Thymus (tissue), 11 donors: ENCODE measurements at regions not wholly inside any gene's neighbourhood (a gene's known extent, or its start where the extent isn't known, plus 50 kb on each side); places are given as distances from the start of the nearest gene placed in this dataset.

Experiments
- DNase-seq, 9 donors: peaks; one replicate each; pipeline ENCODE4 v3.0.0-alpha.2; 2013; ENCODE audit warnings: low spot score in 9 of 9, low read depth in 6 of 9, missing footprints in 1 of 9
- H3K27ac ChIP-seq, 2 donors: one replicate each; pipeline ENCODE4 v1.5.1; 2013; ENCODE audit warnings: control low read depth in 1 of 2, low read depth in 1 of 2, low read length in 1 of 2, mild to moderate bottlenecking in 1 of 2, moderate library complexity in 1 of 2
- H3K27me3 ChIP-seq, 2 donors: one replicate each; pipeline ENCODE4 v1.5.1; 2013; ENCODE audit warnings: low read length in 1 of 2; ENCODE audit not compliant: control insufficient read depth in 2 of 2, insufficient read depth in 1 of 2
- H3K36me3 ChIP-seq, 2 donors: one replicate each; pipeline ENCODE4 v1.5.1; 2013; ENCODE audit warnings: low read length in 1 of 2, mild to moderate bottlenecking in 1 of 2, moderate library complexity in 1 of 2; ENCODE audit not compliant: control insufficient read depth in 2 of 2, insufficient read depth in 2 of 2
- H3K4me1 ChIP-seq, 2 donors: one replicate each; pipeline ENCODE4 v1.5.1; 2013; ENCODE audit warnings: low read length in 2 of 2; ENCODE audit not compliant: control insufficient read depth in 2 of 2, insufficient read depth in 2 of 2
- H3K4me3 ChIP-seq, 2 donors: one replicate each; pipeline ENCODE4 v1.5.1; 2013; ENCODE audit warnings: low read length in 2 of 2, control low read depth in 1 of 2, mild to moderate bottlenecking in 1 of 2
- H3K9me3 ChIP-seq, 2 donors: one replicate each; pipeline ENCODE4 v1.5.1; 2013; ENCODE audit warnings: low read length in 1 of 2, mild to moderate bottlenecking in 1 of 2; ENCODE audit not compliant: control insufficient read depth in 2 of 2, insufficient read depth in 1 of 2
- WGBS: extraction: QIAGEN DNeasy Blood & Tissue Kit; methylation state at CpG from one replicate; pipeline ENCODE4 v1.1.7; 2013; 5-methylcytosine and 5-hydroxymethylcytosine counted together
- donor health status: healthy.

- Histone ChIP-seq H3K27ac (no peak overlapping the region), H3K4me1 (no peaks in the 10 kb centered on the region), H3K4me3 (no peak overlapping the region), H3K36me3 (no peaks in the 10 kb centered on the region), H3K27me3 (no peaks in the 10 kb centered on the region), H3K9me3 (no peaks in the 10 kb centered on the region)
- WGBS, result 100% methylated on average over 1 of the region's 1 CpG
- DNase-seq, result no peak
Observed at GRCh38 chr1:4265836-4266235, 365.8 kb upstream of the C1orf174 start.

GRCh38 chr1:4267381-4268261 is 367.5 kb upstream of the C1orf174 start:
- Histone ChIP-seq H3K27ac (no peak overlapping the region), H3K9me3 (no peaks in the 10 kb centered on the region), H3K4me3 (no peak overlapping the region), H3K27me3 (no peaks in the 10 kb centered on the region), H3K36me3 (no peaks in the 10 kb centered on the region), H3K4me1 (no peaks in the 10 kb centered on the region)
- peak in 2 of 9 donors; percentile 10 to 24 for DNase-seq
- 64% methylated on average over 12 of the region's 12 CpGs for WGBS

GRCh38 chr1:4268262-4268888 is 368.3 kb upstream of the C1orf174 start:
- H3K27me3 ChIP-seq, result no peaks in the 10 kb centered on the region
- H3K4me1 ChIP-seq, result no peaks in the 10 kb centered on the region
- WGBS, result 90% methylated on average over 15 of the region's 15 CpGs
- no peaks in the 10 kb centered on the region for H3K9me3 ChIP-seq
- H3K4me3 ChIP-seq, result no peak overlapping the region
- H3K36me3 ChIP-seq, result no peaks in the 10 kb centered on the region
- H3K27ac ChIP-seq, result no peak overlapping the region
- DNase-seq, result no peak

- no peaks in the 10 kb centered on the region for H3K36me3 ChIP-seq
- no peaks in the 10 kb centered on the region for H3K27me3 ChIP-seq
- DNase-seq, result no peak
- H3K27ac ChIP-seq, result no peak overlapping the region
- H3K4me1 ChIP-seq, result no peaks in the 10 kb centered on the region
- 88% methylated on average over 9 of the region's 9 CpGs for WGBS
- H3K4me3 ChIP-seq, result no peak overlapping the region
- H3K9me3 ChIP-seq, result no peaks in the 10 kb centered on the region
Observed at GRCh38 chr1:4268889-4269284, 368.8 kb upstream of the C1orf174 start.

GRCh38 chr1:4269330-4269729 is 369.3 kb upstream of the C1orf174 start:
- Histone ChIP-seq H3K4me1 (no peaks in the 10 kb centered on the region), H3K27me3 (no peaks in the 10 kb centered on the region), H3K36me3 (no peaks in the 10 kb centered on the region), H3K27ac (no peak overlapping the region), H3K9me3 (no peaks in the 10 kb centered on the region), H3K4me3 (no peak overlapping the region)
- WGBS, result 77% methylated on average over 7 of the region's 7 CpGs
- DNase-seq, result no peak

- H3K4me3 ChIP-seq, result no peak overlapping the region
- H3K36me3 ChIP-seq, result no peaks in the 10 kb centered on the region
- H3K27ac ChIP-seq, result no peak overlapping the region
- no peak for DNase-seq
- H3K9me3 ChIP-seq, result no peaks in the 10 kb centered on the region
- 90% methylated on average over 10 of the region's 10 CpGs for WGBS
- H3K4me1 ChIP-seq, result no peaks in the 10 kb centered on the region
- no peaks in the 10 kb centered on the region for H3K27me3 ChIP-seq
Observed at GRCh38 chr1:4269952-4270570, 370.0 kb upstream of the C1orf174 start.

- Histone ChIP-seq H3K36me3 (no peaks in the 10 kb centered on the region), H3K4me1 (no peaks in the 10 kb centered on the region), H3K9me3 (no peaks in the 10 kb centered on the region), H3K4me3 (no peak overlapping the region), H3K27me3 (no peaks in the 10 kb centered on the region), H3K27ac (no peak overlapping the region)
- DNase-seq, result no peak
- WGBS, result 89% methylated on average over 13 of the region's 13 CpGs
Observed at GRCh38 chr1:4270651-4271337, 370.7 kb upstream of the C1orf174 start.

- H3K27me3 ChIP-seq, result no peaks in the 10 kb centered on the region
- WGBS, result 87% methylated on average over 8 of the region's 8 CpGs
- no peaks in the 10 kb centered on the region for H3K4me1 ChIP-seq
- H3K4me3 ChIP-seq, result no peak overlapping the region
- H3K9me3 ChIP-seq, result no peaks in the 10 kb centered on the region
- H3K27ac ChIP-seq, result no peak overlapping the region
- H3K36me3 ChIP-seq, result no peaks in the 10 kb centered on the region
- DNase-seq, result no peak
Observed at GRCh38 chr1:4271338-4271998, 371.4 kb upstream of the C1orf174 start.
